ENCODE measurements at regions not wholly inside any gene's neighbourhood (a gene's known extent, or its start where the extent isn't known, plus 50 kb on each side); places are given as distances from the start of the nearest gene placed in this dataset.

DNA sequence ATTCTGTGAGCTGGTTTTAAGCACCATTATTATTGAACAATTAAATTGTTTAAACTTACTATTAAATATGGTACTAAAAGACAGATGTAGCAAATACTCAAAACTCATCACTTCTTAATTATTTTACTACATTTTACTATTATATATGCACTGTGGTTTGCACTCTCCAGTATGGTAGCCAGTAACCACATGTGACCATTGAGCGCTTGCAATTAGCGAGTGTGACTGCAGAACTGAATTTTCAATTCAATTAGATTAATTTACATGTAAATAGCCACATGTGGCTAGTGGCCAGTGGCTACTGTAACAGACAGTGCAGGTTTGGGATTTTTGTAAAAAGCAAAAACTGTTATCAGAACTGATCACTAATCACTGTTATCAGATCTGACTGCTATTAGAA lies 208.2 kb upstream of the SOX21 start (continued):
- TF ChIP-seq ARID3A (IDR thresholded peaks at IDR 0.05; ENCODE audit: borderline replicate concordance, low read depth, low read length), result no peak
- TF ChIP-seq, protein P1, sequence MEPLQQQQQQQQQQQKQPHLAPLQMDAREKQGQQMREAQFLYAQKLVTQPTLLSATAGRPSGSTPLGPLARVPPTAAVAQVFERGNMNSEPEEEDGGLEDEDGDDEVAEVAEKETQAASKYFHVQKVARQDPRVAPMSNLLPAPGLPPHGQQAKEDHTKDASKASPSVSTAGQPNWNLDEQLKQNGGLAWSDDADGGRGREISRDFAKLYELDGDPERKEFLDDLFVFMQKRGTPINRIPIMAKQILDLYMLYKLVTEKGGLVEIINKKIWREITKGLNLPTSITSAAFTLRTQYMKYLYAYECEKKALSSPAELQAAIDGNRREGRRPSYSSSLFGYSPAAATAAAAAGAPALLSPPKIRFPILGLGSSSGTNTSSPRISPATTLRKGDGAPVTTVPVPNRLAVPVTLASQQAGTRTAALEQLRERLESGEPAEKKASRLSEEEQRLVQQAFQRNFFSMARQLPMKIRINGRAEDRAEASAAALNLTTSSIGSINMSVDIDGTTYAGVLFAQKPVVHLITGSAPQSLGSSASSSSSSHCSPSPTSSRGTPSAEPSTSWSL (CRISPR knock-in tag; IDR thresholded peaks at IDR 0.05; ENCODE audit: borderline replicate concordance), result no peak
- TF ChIP-seq NCOA2 (IDR thresholded peaks at IDR 0.05; ENCODE audit: partially characterized antibody in 2 of 2), result no peak
- no peak for TF ChIP-seq SIX5 (IDR thresholded peaks at IDR 0.05; ENCODE audit: borderline replicate concordance in 1 of 2, insufficient read depth in 1 of 2, low read depth in 1 of 2, low read length in 2 of 2)
- no peak for TF ChIP-seq TFE3 (CRISPR knock-in tag; IDR thresholded peaks at IDR 0.05)
- TF ChIP-seq, protein P2, sequence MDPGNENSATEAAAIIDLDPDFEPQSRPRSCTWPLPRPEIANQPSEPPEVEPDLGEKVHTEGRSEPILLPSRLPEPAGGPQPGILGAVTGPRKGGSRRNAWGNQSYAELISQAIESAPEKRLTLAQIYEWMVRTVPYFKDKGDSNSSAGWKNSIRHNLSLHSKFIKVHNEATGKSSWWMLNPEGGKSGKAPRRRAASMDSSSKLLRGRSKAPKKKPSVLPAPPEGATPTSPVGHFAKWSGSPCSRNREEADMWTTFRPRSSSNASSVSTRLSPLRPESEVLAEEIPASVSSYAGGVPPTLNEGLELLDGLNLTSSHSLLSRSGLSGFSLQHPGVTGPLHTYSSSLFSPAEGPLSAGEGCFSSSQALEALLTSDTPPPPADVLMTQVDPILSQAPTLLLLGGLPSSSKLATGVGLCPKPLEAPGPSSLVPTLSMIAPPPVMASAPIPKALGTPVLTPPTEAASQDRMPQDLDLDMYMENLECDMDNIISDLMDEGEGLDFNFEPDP (CRISPR knock-in tag; IDR thresholded peaks at IDR 0.05), result no peak

All from K562 (cell line).